WERI-Rb-1 (cell line): ENCODE measurements at regions not wholly inside any gene's neighbourhood (a gene's known extent, or its start where the extent isn't known, plus 50 kb on each side); places are given as distances from the start of the nearest gene placed in this dataset.
A peak's percentile ranks its signal among the peaks of the same experiment; 100 is the strongest.

ENCODE experiments used
- DNase-seq: peaks from one replicate; pipeline ENCODE4 v3.0.0-alpha.2; 2020
- H3K27ac ChIP-seq: fragments of 250-450 bp; sonication (Bioruptor Pico); 2 replicates; pipeline ENCODE4 v1.5.1; 2020; ENCODE audit warnings: mild to moderate bottlenecking, moderate library complexity
- H3K27me3 ChIP-seq: fragments of 250-450 bp; sonication (Bioruptor Pico); 2 replicates; pipeline ENCODE4 v1.5.1; 2021; ENCODE audit warnings: mild to moderate bottlenecking, low read depth, moderate library complexity; ENCODE audit not compliant: insufficient read depth, severe bottlenecking
- H3K36me3 ChIP-seq: fragments of 250-450 bp; sonication (Bioruptor Pico); 2 replicates; pipeline ENCODE4 v1.5.1; 2020; ENCODE audit warnings: mild to moderate bottlenecking, moderate library complexity
- H3K4me3 ChIP-seq: 2 replicates; pipeline ENCODE4 v1.5.1; 2011; ENCODE audit warnings: low read depth, mild to moderate bottlenecking, control low read depth, low read length
- H3K9me3 ChIP-seq: fragments of 250-450 bp; sonication (Bioruptor Pico); 2 replicates; pipeline ENCODE4 v1.5.1; 2021; ENCODE audit warnings: mild to moderate bottlenecking, moderate library complexity; ENCODE audit not compliant: severe bottlenecking
- CTCF ChIP-seq: IDR thresholded peaks from 2 replicates; pipeline ENCODE4 v1.5.1; 2011; ENCODE audit warnings: low read depth, mild to moderate bottlenecking, control low read depth, inconsistent platforms, low read length

GRCh38 chr13:69553976-69554375 lies 553.6 kb upstream of the ATXN8OS start:
- Histone ChIP-seq H3K4me3 (no peak overlapping the region), H3K27ac (peak overlapping the region; percentile 52), H3K9me3 (no peaks in the 10 kb centered on the region), H3K36me3 (no peaks in the 10 kb centered on the region), H3K27me3 (no peaks in the 10 kb centered on the region)
- DNase-seq: no peak
- no peak for TF ChIP-seq CTCF

- Histone ChIP-seq H3K36me3 (no peaks in the 10 kb centered on the region), H3K9me3 (no peaks in the 10 kb centered on the region), H3K27ac (no peak overlapping the region), H3K27me3 (no peaks in the 10 kb centered on the region), H3K4me3 (no peak overlapping the region)
- no peak for DNase-seq
- TF ChIP-seq CTCF: no peak
Observed at GRCh38 chr13:69551193-69551592, 556.4 kb upstream of the ATXN8OS start.

GRCh38 chr13:69547780-69548179 lies 559.8 kb upstream of the ATXN8OS start:
- H3K27me3 ChIP-seq: no peaks in the 10 kb centered on the region
- H3K27ac ChIP-seq: no peak overlapping the region
- H3K9me3 ChIP-seq: no peaks in the 10 kb centered on the region
- no peaks in the 10 kb centered on the region for H3K36me3 ChIP-seq
- DNase-seq: no peak
- TF ChIP-seq CTCF: no peak
- no peak overlapping the region for H3K4me3 ChIP-seq

- DNase-seq: no peak
- Histone ChIP-seq H3K4me3 (no peak overlapping the region), H3K36me3 (no peaks in the 10 kb centered on the region), H3K9me3 (no peaks in the 10 kb centered on the region), H3K27ac (no peak overlapping the region), H3K27me3 (no peaks in the 10 kb centered on the region)
- TF ChIP-seq CTCF: no peak
Observed at GRCh38 chr13:69545551-69545950, 562.1 kb upstream of the ATXN8OS start.

GRCh38 chr13:69524459-69525150 lies 583.0 kb upstream of the ATXN8OS start:
- H3K36me3 ChIP-seq: no peaks in the 10 kb centered on the region
- no peak overlapping the region for H3K27ac ChIP-seq
- no peaks in the 10 kb centered on the region for H3K27me3 ChIP-seq
- no peak overlapping the region for H3K4me3 ChIP-seq
- no peak for TF ChIP-seq CTCF
- H3K9me3 ChIP-seq: no peaks in the 10 kb centered on the region
- no peak for DNase-seq

- DNase-seq: no peak
- Histone ChIP-seq H3K27me3 (no peaks in the 10 kb centered on the region), H3K36me3 (no peaks in the 10 kb centered on the region), H3K9me3 (no peaks in the 10 kb centered on the region), H3K27ac (no peak overlapping the region), H3K4me3 (no peak overlapping the region)
- no peak for TF ChIP-seq CTCF
Observed at GRCh38 chr13:69496981-69497380, 610.6 kb upstream of the ATXN8OS start.
